ENCODE measurements at regions not wholly inside any gene's neighbourhood (a gene's known extent, or its start where the extent isn't known, plus 50 kb on each side); places are given as distances from the start of the nearest gene placed in this dataset.

GRCh38 chr20:57964011-57964862 is 254.4 kb upstream of the PMEPA1 start:
- no peak for TF ChIP-seq POLR2A (IDR thresholded peaks at IDR 0.05; ENCODE audit: low read length)
- TF ChIP-seq RNF2 (IDR thresholded peaks at IDR 0.05; ENCODE audit: borderline replicate concordance, low read depth): no peak
- no peak for TF ChIP-seq BHLHE40 (IDR thresholded peaks at IDR 0.05; ENCODE audit: low read depth, low read length)
- TF ChIP-seq CTCF (IDR thresholded peaks at IDR 0.05): no peak
- no peak for TF ChIP-seq CEBPB (IDR thresholded peaks at IDR 0.05)
- no peak for TF ChIP-seq PHF8 (IDR thresholded peaks at IDR 0.05; ENCODE audit: borderline replicate concordance, low read depth)
- no peak for TF ChIP-seq HDAC2 (IDR thresholded peaks at IDR 0.05)
- no peak for TF ChIP-seq KDM1A (IDR thresholded peaks at IDR 0.05; ENCODE audit: low read depth)
- no peak for TF ChIP-seq JUN (IDR thresholded peaks at IDR 0.05)
- no peak for TF ChIP-seq ZNF302 (CRISPR knock-in tag; IDR thresholded peaks at IDR 0.05)
- TF ChIP-seq MAX (IDR thresholded peaks at IDR 0.05): no peak
- no peak for TF ChIP-seq CBX8 (IDR thresholded peaks at IDR 0.05)
- no peak for TF ChIP-seq CBX2 (IDR thresholded peaks at IDR 0.05; ENCODE audit: borderline replicate concordance, low read depth)

Measured in A549 (cell line).